GM23338 (cell line): ENCODE measurements at regions not wholly inside any gene's neighbourhood (a gene's known extent, or its start where the extent isn't known, plus 50 kb on each side); places are given as distances from the start of the nearest gene placed in this dataset.
A peak's percentile ranks its signal among the peaks of the same experiment; 100 is the strongest.

Experiments
- ATAC-seq: fragments of 200-7000 bp; cut with Tn5 transposase; 3 replicates; pipeline ENCODE4 v1.9.1; 2020
- DNase-seq: peaks from one replicate; pipeline ENCODE4 v3.0.0-alpha.2; 2015; ENCODE audit warnings: low spot score
- H2AFZ ChIP-seq: fragments of 200-600 bp; sonication (generic); 2 replicates; pipeline ENCODE4 v1.8.0; 2016; ENCODE audit warnings: antibody characterized with exemption, mild to moderate bottlenecking, moderate library complexity
- H3F3A ChIP-seq: fragments of 200-600 bp; sonication (generic); replicated peaks from 2 replicates; pipeline ENCODE4 v1.8.0; 2017; ENCODE audit warnings: antibody characterized with exemption, mixed run types, low read depth
- H3K27ac ChIP-seq: fragments of 200-600 bp; sonication (generic); 2 replicates; pipeline ENCODE4 v1.6.1; 2016; ENCODE audit warnings: low read depth
- H3K27me3 ChIP-seq: fragments of 200-600 bp; sonication (generic); 2 replicates; pipeline ENCODE4 v1.8.0; 2016; ENCODE audit warnings: mild to moderate bottlenecking, mixed run types, moderate library complexity; ENCODE audit not compliant: insufficient read depth
- H3K36me3 ChIP-seq: fragments of 200-600 bp; sonication (generic); 2 replicates; pipeline ENCODE4 v1.8.0; 2016; ENCODE audit warnings: mild to moderate bottlenecking; ENCODE audit not compliant: insufficient read depth
- H3K4me1 ChIP-seq: fragments of 200-600 bp; sonication (generic); 2 replicates; pipeline ENCODE4 v1.8.0; 2016; ENCODE audit warnings: mild to moderate bottlenecking, moderate library complexity; ENCODE audit not compliant: insufficient read depth
- H3K4me2 ChIP-seq: fragments of 200-600 bp; sonication (generic); 2 replicates; pipeline ENCODE4 v1.7.1; 2017; ENCODE audit warnings: mixed run types
- H3K4me3 ChIP-seq: fragments of 200-600 bp; sonication (generic); 2 replicates; pipeline ENCODE4 v1.6.1; 2016; ENCODE audit warnings: mixed run types
- H3K79me2 ChIP-seq: fragments of 200-600 bp; sonication (generic); replicated peaks from 2 replicates; pipeline ENCODE4 v1.8.0; 2017; ENCODE audit warnings: mild to moderate bottlenecking; ENCODE audit not compliant: insufficient read depth
- H3K9me2 ChIP-seq: fragments of 200-600 bp; sonication (generic); 2 replicates; pipeline ENCODE4 v1.8.0; 2017; ENCODE audit not compliant: insufficient read depth
- H4K20me1 ChIP-seq: fragments of 200-600 bp; sonication (generic); replicated peaks from 2 replicates; pipeline ENCODE4 v1.8.0; 2017; ENCODE audit warnings: mild to moderate bottlenecking; ENCODE audit not compliant: insufficient read depth
- H3K27ac Mint-ChIP-seq: 2 replicates; pipeline ENCODE4 v1.8.0; 2020; ENCODE audit warnings: inconsistent platforms, mild to moderate bottlenecking, moderate library complexity, mixed read lengths
- H3K27me3 Mint-ChIP-seq: 3 replicates; pipeline ENCODE4 v1.8.0; 2022; ENCODE audit warnings: low read depth, mild to moderate bottlenecking, moderate library complexity, mixed read lengths, inconsistent platforms; ENCODE audit not compliant: insufficient read depth, poor library complexity
- H3K36me3 Mint-ChIP-seq: 3 replicates; pipeline ENCODE4 v1.8.0; 2021; ENCODE audit warnings: low read depth, mild to moderate bottlenecking, inconsistent platforms, moderate library complexity, mixed read lengths
- H3K4me1 Mint-ChIP-seq: 3 replicates; pipeline ENCODE4 v1.8.0; 2020; ENCODE audit warnings: mild to moderate bottlenecking, inconsistent platforms, mixed read lengths
- H3K4me3 Mint-ChIP-seq: 3 replicates; pipeline ENCODE4 v1.8.0; 2021; ENCODE audit warnings: moderate library complexity, mild to moderate bottlenecking, inconsistent platforms, mixed read lengths
- H3K9me3 Mint-ChIP-seq: 3 replicates; pipeline ENCODE4 v1.8.0; 2020; ENCODE audit warnings: moderate library complexity, mild to moderate bottlenecking, inconsistent platforms, mixed read lengths
- CREB1 ChIP-seq: fragments of 250-450 bp; sonication (Bioruptor Pico); IDR thresholded peaks from 2 replicates; pipeline ENCODE4 v1.5.0; 2020; ENCODE audit warnings: low read depth, mild to moderate bottlenecking, moderate library complexity
- EZH2 ChIP-seq: fragments of 200-600 bp; sonication (generic); IDR thresholded peaks from one replicate; pipeline ENCODE4 v1.8.0; 2017; ENCODE audit warnings: antibody characterized with exemption, mild to moderate bottlenecking, low read depth; ENCODE audit not compliant: unreplicated experiment
- JUNB ChIP-seq: IDR thresholded peaks from one replicate; pipeline ENCODE4 v1.6.1; 2016; ENCODE audit warnings: antibody characterized with exemption; ENCODE audit not compliant: unreplicated experiment
- NANOG ChIP-seq: IDR thresholded peaks from 2 replicates; pipeline ENCODE4 v1.6.1; 2016; ENCODE audit warnings: antibody characterized with exemption, borderline replicate concordance
- TF ChIP-seq, protein P1 (sequence below): IDR thresholded peaks from one replicate; pipeline ENCODE4 v1.6.1; 2018; ENCODE audit warnings: antibody characterized with exemption; ENCODE audit not compliant: unreplicated experiment
- TF ChIP-seq, protein P2 (sequence below), 2 experiments: fragments of 200-600 bp in 1 of 2; sonication (generic) in 1 of 2; conservative IDR thresholded peaks; 2 replicates each; pipeline versions ENCODE4 v1.5.1 to v1.6.1; 2016 to 2017; ENCODE audit warnings: antibody characterized with exemption in 2 of 2, low read depth in 2 of 2, mild to moderate bottlenecking in 2 of 2, moderate library complexity in 1 of 2

DNA sequence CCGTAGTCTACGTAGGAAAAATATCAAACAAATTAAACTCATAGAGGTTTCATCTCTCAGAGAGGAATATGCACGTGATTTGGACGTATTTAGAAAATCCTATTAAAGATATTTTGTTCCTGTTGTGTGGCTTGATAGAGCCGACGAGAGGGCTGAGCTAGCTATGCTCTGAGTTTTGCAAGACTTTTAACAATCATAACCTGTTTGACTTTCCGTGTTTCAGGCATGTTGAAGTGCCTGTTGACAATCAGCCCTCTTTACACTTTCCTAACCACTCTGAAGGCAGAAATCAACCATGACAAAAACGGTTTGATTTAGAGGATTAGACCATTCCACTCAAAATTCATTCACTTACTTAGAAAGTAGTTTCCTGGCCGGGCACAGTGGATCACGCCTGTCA lies 297.3 kb downstream of the ASMT start:
- H3K9me3 Mint-ChIP-seq: peaks cover 6% of the 10 kb centered on the region; the same call in 2 of the 3 replicates
- peaks cover 14% of the 10 kb centered on the region for H3K4me1 Mint-ChIP-seq
- H3K9me2 ChIP-seq: no peaks in the 10 kb centered on the region

DNA sequence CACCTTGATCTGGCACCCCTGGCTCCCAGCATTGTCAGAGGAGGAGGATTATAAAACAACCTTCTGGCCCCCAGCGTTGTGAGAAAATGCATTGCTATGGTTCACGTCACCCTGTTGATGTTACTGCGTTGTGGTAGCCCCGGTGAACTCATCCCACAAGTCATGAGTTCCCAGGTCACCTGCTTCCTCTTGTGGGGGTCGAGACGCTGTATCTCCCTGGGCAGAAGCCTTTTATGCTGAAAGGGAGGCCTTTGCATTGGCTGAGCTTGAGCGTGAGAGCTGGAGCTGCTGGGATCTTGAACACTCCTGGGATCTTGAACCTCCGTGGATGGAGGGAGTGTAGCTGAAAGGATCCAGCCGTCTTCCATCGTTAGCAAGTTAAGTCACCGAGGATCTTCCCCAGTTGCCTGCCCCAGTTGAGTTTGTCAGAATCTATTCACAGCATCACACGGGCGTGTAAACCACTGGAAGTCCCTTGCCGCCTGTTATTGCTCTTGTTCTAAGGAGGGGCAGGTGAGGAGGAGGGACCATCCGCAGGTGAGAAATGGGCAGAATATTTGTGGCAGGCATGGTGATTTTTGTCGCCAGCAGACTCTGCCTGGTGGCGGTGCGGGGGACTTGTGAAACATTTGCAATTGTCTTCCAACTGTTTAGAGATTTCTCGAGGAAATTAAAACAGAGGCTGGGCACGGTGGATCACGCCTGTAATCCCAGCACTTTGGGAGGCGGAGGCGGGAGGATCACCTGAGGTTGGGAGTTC lies 299.9 kb downstream of the ASMT start:
- Histone ChIP-seq H3K79me2 (no peaks in the 10 kb centered on the region), H3K36me3 (no peaks in the 10 kb centered on the region), H3K9me2 (no peaks in the 10 kb centered on the region), H3K27me3 (no peaks in the 10 kb centered on the region), H3K4me3 (no peak overlapping the region), H3K4me1 (no peaks in the 10 kb centered on the region), H3K4me2 (no peak overlapping the region), H3F3A (no peaks in the 10 kb centered on the region), H2AFZ (peak overlapping the region; percentile 67), H4K20me1 (no peaks in the 10 kb centered on the region), H3K27ac (no peak overlapping the region)
- H3K36me3 Mint-ChIP-seq: no peaks in the 10 kb centered on the region; the same call in 2 of the 3 replicates
- H3K4me3 Mint-ChIP-seq: no peak overlapping the region
- H3K27ac Mint-ChIP-seq: no peak overlapping the region
- peaks cover 7% of the 10 kb centered on the region for H3K27me3 Mint-ChIP-seq
- DNase-seq (peak; percentile 47), ATAC-seq (peak; percentile 47)
- no peaks in the 10 kb centered on the region for H3K9me3 Mint-ChIP-seq
- H3K4me1 Mint-ChIP-seq: peaks cover 9% of the 10 kb centered on the region; the same call in 2 of the 3 replicates
- TF ChIP-seq, protein P1, sequence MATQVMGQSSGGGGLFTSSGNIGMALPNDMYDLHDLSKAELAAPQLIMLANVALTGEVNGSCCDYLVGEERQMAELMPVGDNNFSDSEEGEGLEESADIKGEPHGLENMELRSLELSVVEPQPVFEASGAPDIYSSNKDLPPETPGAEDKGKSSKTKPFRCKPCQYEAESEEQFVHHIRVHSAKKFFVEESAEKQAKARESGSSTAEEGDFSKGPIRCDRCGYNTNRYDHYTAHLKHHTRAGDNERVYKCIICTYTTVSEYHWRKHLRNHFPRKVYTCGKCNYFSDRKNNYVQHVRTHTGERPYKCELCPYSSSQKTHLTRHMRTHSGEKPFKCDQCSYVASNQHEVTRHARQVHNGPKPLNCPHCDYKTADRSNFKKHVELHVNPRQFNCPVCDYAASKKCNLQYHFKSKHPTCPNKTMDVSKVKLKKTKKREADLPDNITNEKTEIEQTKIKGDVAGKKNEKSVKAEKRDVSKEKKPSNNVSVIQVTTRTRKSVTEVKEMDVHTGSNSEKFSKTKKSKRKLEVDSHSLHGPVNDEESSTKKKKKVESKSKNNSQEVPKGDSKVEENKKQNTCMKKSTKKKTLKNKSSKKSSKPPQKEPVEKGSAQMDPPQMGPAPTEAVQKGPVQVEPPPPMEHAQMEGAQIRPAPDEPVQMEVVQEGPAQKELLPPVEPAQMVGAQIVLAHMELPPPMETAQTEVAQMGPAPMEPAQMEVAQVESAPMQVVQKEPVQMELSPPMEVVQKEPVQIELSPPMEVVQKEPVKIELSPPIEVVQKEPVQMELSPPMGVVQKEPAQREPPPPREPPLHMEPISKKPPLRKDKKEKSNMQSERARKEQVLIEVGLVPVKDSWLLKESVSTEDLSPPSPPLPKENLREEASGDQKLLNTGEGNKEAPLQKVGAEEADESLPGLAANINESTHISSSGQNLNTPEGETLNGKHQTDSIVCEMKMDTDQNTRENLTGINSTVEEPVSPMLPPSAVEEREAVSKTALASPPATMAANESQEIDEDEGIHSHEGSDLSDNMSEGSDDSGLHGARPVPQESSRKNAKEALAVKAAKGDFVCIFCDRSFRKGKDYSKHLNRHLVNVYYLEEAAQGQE: no peak
- TF ChIP-seq JUNB: no peak
- TF ChIP-seq, protein P2, sequence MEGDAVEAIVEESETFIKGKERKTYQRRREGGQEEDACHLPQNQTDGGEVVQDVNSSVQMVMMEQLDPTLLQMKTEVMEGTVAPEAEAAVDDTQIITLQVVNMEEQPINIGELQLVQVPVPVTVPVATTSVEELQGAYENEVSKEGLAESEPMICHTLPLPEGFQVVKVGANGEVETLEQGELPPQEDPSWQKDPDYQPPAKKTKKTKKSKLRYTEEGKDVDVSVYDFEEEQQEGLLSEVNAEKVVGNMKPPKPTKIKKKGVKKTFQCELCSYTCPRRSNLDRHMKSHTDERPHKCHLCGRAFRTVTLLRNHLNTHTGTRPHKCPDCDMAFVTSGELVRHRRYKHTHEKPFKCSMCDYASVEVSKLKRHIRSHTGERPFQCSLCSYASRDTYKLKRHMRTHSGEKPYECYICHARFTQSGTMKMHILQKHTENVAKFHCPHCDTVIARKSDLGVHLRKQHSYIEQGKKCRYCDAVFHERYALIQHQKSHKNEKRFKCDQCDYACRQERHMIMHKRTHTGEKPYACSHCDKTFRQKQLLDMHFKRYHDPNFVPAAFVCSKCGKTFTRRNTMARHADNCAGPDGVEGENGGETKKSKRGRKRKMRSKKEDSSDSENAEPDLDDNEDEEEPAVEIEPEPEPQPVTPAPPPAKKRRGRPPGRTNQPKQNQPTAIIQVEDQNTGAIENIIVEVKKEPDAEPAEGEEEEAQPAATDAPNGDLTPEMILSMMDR (conservative IDR thresholded peaks at IDR 0.05; ENCODE audit: low read depth in 2 of 2): no peak
- TF ChIP-seq EZH2: no peak
- no peak for TF ChIP-seq NANOG

More for the DNA sequence above, 297.3 kb downstream of the ASMT start:
- no peak for ATAC-seq
- Histone ChIP-seq H3K4me3 (no peak overlapping the region), H3K36me3 (no peaks in the 10 kb centered on the region), H4K20me1 (no peaks in the 10 kb centered on the region), H3K4me2 (no peak overlapping the region), H3K27me3 (no peaks in the 10 kb centered on the region), H3K79me2 (no peaks in the 10 kb centered on the region), H3K4me1 (no peaks in the 10 kb centered on the region), H2AFZ (no peak overlapping the region), H3K27ac (no peak overlapping the region), H3F3A (no peaks in the 10 kb centered on the region)
- Mint-ChIP-seq H3K27ac (no peak overlapping the region), H3K36me3 (0 out of 3 replicates have a peak, but pooled peaks cover 5% of the 10 kb centered on the region), H3K27me3 (peaks cover 8% of the 10 kb centered on the region), H3K4me3 (no peak overlapping the region)
- TF ChIP-seq, protein P2 (conservative IDR thresholded peaks at IDR 0.05; ENCODE audit: low read depth in 2 of 2): no peak
- TF ChIP-seq JUNB (no peak), CREB1 (CRISPR knock-in tag) (no peak)
- no peak for DNase-seq
